Left lung (tissue), 4 donors: ENCODE measurements at regions not wholly inside any gene's neighbourhood (a gene's known extent, or its start where the extent isn't known, plus 50 kb on each side); places are given as distances from the start of the nearest gene placed in this dataset.

Experiments
- ATAC-seq: fragments of 200-7000 bp; cut with Tn5 transposase; one replicate; pipeline ENCODE4 v1.9.1; 2020; ENCODE audit warnings: moderate library complexity
- DNase-seq, 4 donors: peaks; one replicate each; pipeline ENCODE4 v3.0.0-alpha.2; 2013 to 2020
- H3K27ac ChIP-seq, 2 donors: fragments of 200-600 bp; sonication (generic) in 1 of 2; one replicate each; pipeline versions ENCODE4 v1.5.0 to v1.8.0; 2020 to 2021
- H3K27me3 ChIP-seq, 2 donors: fragments of 200-600 bp; sonication (generic) in 1 of 2; one replicate each; pipeline versions ENCODE4 v1.5.0 to v1.8.0; 2020 to 2021
- H3K36me3 ChIP-seq, 2 donors: fragments of 200-600 bp; sonication (generic) in 1 of 2; one replicate each; pipeline versions ENCODE4 v1.5.0 to v1.8.0; 2020 to 2021
- H3K4me1 ChIP-seq, 2 donors: fragments of 200-600 bp; one replicate each; pipeline ENCODE4 v1.8.0; 2021
- H3K4me3 ChIP-seq, 2 donors: fragments of 200-600 bp; sonication (generic) in 1 of 2; one replicate each; pipeline versions ENCODE4 v1.5.0 to v1.8.0; 2020 to 2021; ENCODE audit warnings: mild to moderate bottlenecking in 1 of 2
- H3K9me3 ChIP-seq, 2 donors: fragments of 200-600 bp; sonication (generic) in 1 of 2; one replicate each; pipeline versions ENCODE4 v1.5.0 to v1.8.0; 2020 to 2021
- intact Hi-C, 2 donors: fragments of 100-400 bp; cut with DNase I; formaldehyde crosslinking; loops; one replicate each; pipeline versions ENCODE4 v1.11.2 to v1.14.2; 2022
- TF ChIP-seq, protein P1 (sequence below), 2 donors: fragments of 200-600 bp; sonication (generic) in 1 of 2; IDR thresholded peaks; one replicate each; pipeline versions ENCODE4 v1.5.0 to v1.8.0; 2021; ENCODE audit warnings: antibody characterized with exemption in 2 of 2
- donor health status: DM: no; HTN: yes; CAD: no.
- donor health status: DM: no; HTN: no; CAD: no.

DNA sequence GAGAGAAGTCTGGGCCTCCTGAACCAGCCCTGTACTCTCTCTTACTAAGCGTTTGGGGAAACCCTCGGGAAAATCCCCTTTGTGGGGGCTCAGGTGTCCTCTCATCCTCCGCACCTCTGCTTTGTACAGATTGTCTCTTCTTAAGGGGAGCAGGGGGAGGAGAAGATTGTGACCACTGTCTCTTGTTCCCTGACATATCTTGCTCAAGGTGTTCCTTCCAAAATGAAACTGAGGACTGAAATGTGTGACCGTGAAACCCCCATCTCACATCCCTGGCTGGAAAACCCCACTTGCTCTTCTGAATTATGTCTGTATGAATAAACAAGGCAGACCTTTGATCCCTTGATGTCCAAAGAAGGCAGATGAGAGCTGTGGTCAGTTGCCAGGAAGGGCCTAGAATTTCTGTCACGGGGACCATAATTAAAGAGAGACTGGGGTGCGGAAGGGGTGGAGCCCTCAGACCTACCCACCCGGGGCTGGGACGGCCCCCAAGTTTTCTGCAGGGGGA is 369.8 kb downstream of the AACS start:
- TF ChIP-seq, protein P1, sequence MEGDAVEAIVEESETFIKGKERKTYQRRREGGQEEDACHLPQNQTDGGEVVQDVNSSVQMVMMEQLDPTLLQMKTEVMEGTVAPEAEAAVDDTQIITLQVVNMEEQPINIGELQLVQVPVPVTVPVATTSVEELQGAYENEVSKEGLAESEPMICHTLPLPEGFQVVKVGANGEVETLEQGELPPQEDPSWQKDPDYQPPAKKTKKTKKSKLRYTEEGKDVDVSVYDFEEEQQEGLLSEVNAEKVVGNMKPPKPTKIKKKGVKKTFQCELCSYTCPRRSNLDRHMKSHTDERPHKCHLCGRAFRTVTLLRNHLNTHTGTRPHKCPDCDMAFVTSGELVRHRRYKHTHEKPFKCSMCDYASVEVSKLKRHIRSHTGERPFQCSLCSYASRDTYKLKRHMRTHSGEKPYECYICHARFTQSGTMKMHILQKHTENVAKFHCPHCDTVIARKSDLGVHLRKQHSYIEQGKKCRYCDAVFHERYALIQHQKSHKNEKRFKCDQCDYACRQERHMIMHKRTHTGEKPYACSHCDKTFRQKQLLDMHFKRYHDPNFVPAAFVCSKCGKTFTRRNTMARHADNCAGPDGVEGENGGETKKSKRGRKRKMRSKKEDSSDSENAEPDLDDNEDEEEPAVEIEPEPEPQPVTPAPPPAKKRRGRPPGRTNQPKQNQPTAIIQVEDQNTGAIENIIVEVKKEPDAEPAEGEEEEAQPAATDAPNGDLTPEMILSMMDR (IDR thresholded peaks at IDR 0.05) = no peak
- H3K27ac ChIP-seq = no peak overlapping the region
- H3K27me3 ChIP-seq = peaks cover 0 to 6% of the 10 kb centered on the region in 2 donors
- no peak overlapping the region for H3K4me3 ChIP-seq
- H3K36me3 ChIP-seq = no peaks in the 10 kb centered on the region
- DNase-seq (no peak), ATAC-seq (no peak)
- H3K9me3 ChIP-seq = no peaks in the 10 kb centered on the region
- H3K4me1 ChIP-seq = no peaks in the 10 kb centered on the region
- intact Hi-C loops = no loop called here

DNA sequence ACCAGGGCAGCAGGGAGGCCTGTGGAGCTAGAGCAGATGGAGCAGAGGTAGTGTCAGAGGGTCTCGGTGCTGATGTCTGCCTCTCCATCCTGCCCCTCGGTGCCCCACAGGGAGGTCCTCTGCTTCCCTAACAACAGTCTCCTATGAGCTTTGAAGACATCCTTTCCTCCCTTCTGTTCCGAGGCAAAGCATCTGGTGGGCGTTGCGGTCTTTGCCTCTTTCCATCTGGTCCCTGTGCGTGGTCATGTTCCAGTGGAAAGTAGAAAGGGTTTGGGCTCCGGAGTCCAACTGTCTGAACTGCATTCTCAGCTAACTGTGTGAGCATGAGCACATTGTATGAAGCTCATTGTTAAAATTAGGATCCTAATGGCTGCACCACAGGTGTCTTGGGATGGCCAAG is 370.6 kb downstream of the AACS start:
- no peaks in the 10 kb centered on the region for H3K36me3 ChIP-seq
- DNase-seq = no peak
- H3K4me1 ChIP-seq = no peaks in the 10 kb centered on the region
- no peak overlapping the region for H3K27ac ChIP-seq
- H3K27me3 ChIP-seq = peaks cover 0 to 6% of the 10 kb centered on the region in 2 donors
- no peak for ATAC-seq
- H3K4me3 ChIP-seq = no peak overlapping the region
- H3K9me3 ChIP-seq = no peaks in the 10 kb centered on the region
- intact Hi-C loops = no loop called here
- TF ChIP-seq, protein P1 (IDR thresholded peaks at IDR 0.05) = no peak

DNA sequence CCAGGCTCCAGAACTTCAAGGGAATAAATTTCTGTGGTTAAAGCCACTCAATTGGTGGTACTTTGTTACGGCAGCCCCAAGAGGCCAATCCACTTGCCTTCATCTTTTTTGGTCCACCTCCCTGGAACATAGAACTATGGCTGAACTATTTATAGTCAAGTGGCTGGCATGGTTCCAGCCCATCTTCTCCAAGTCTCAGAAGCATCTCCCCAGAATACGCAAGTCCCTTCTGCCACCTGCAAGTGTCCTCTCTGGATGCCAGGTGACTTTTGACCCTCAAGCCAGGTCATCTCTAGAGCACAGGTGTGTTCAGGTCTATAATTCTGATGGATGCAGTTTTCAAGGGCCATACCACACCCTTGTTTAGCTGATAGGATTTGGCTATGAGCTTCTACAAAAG is 371.5 kb downstream of the AACS start:
- DNase-seq (no peak), ATAC-seq (no peak)
- Histone ChIP-seq H3K27me3 (peaks cover 0 to 6% of the 10 kb centered on the region in 2 donors), H3K36me3 (no peaks in the 10 kb centered on the region), H3K4me1 (no peaks in the 10 kb centered on the region), H3K9me3 (no peaks in the 10 kb centered on the region), H3K4me3 (no peak overlapping the region), H3K27ac (no peak overlapping the region)
- intact Hi-C loops = no loop called here
- TF ChIP-seq, protein P1 (IDR thresholded peaks at IDR 0.05) = no peak

DNA sequence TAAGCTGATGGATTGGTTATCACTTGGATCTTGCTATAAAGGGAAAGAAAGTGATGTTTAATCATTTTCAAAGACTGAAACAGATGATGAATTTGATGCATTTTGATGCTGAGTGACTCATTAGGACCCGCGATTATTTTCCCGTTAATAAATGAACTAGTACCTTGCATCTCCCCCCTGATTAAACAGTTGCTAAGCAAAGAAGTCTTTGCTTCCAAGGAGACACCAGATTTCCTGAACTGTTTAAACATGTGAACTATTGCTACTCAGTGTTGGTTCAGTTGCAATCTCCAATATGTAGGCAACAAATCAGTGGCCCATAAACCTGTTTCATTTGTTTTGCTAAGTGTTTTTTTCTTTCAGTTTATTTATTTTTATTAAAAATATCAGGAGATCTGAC is 375.2 kb downstream of the AACS start:
- Histone ChIP-seq H3K9me3 (peaks cover 0 to 5% of the 10 kb centered on the region in 2 donors), H3K27ac (no peak overlapping the region), H3K27me3 (no peaks in the 10 kb centered on the region), H3K4me1 (no peaks in the 10 kb centered on the region), H3K36me3 (no peaks in the 10 kb centered on the region), H3K4me3 (no peak overlapping the region)
- no peak for DNase-seq
- ATAC-seq = no peak
- TF ChIP-seq, protein P1 (IDR thresholded peaks at IDR 0.05) = no peak
- intact Hi-C loops = no loop called here

DNA sequence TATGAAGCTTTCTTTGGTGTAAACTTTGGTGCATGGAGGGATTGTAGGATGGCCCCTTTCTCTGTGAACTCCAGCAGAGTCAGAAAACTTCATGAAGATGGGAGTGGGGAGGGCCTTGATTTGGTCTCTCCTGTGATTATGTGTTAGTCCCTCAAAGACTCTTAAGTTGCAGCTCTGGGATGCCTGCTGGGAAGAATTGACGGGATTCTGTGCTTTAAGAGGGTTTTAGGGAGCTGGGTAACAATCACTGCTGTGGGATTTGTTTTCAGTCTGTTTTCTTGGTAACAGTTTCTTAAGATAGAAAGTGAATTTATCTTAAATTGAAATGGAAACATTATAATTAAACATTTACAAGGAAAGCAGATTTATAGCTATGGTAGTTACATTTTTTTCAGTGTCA is 378.1 kb downstream of the AACS start:
- Histone ChIP-seq H3K36me3 (no peaks in the 10 kb centered on the region), H3K27me3 (no peaks in the 10 kb centered on the region), H3K27ac (no peak overlapping the region), H3K4me1 (no peaks in the 10 kb centered on the region), H3K9me3 (peaks cover 0 to 11% of the 10 kb centered on the region in 2 donors), H3K4me3 (no peak overlapping the region)
- ATAC-seq (no peak), DNase-seq (no peak)
- TF ChIP-seq, protein P1 (IDR thresholded peaks at IDR 0.05) = no peak
- intact Hi-C loops = no loop called here
